ENCODE measurements at regions not wholly inside any gene's neighbourhood (a gene's known extent, or its start where the extent isn't known, plus 50 kb on each side); places are given as distances from the start of the nearest gene placed in this dataset.

DNA sequence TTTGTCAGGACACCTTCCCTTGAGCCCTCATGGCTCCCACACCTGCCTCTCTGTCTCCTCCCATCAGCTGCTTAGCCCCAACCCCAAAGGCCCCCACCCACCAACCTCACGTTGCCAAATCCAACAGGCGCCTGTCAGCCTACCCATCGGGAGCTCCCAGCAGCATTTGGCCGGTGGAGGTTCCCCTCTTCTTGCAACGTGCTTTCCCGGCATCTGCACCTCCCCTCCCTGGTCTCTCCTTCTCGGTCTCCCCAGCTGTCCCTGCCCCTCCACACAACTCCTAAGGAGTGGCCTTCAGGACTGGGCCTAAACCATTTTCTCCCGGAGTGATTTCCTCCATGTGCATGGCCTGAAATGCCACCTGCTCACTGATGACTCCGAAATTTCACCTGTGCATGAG lies 71.9 kb downstream of the KLHDC7A start:
- H3K4me3 ChIP-seq (ENCODE audit: low read depth, low read length) = no peak overlapping the region
- TF ChIP-seq, protein P1, sequence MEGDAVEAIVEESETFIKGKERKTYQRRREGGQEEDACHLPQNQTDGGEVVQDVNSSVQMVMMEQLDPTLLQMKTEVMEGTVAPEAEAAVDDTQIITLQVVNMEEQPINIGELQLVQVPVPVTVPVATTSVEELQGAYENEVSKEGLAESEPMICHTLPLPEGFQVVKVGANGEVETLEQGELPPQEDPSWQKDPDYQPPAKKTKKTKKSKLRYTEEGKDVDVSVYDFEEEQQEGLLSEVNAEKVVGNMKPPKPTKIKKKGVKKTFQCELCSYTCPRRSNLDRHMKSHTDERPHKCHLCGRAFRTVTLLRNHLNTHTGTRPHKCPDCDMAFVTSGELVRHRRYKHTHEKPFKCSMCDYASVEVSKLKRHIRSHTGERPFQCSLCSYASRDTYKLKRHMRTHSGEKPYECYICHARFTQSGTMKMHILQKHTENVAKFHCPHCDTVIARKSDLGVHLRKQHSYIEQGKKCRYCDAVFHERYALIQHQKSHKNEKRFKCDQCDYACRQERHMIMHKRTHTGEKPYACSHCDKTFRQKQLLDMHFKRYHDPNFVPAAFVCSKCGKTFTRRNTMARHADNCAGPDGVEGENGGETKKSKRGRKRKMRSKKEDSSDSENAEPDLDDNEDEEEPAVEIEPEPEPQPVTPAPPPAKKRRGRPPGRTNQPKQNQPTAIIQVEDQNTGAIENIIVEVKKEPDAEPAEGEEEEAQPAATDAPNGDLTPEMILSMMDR (IDR thresholded peaks at IDR 0.05; ENCODE audit: low read depth, low read length) = no peak

DNA sequence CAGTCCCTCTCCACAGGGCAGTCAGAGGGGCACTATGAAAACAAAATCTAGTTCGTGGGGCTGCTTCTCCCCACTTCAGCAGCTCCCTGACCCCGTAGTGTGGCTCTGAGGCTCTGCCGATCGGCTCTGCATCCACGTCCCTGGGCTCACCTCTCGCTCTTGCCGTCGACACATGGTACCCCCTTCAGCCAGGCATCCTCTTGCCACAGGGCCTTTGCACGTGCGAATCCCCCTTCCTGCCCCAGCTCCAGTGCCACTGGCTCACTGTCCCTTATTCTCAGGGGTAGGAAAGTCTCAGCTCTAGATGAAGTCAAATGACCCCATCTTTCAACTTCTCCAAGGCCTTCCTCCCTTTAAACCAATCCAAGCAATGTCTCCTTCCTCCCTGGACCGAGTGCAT lies 72.7 kb downstream of the KLHDC7A start:
- H3K4me3 ChIP-seq (ENCODE audit: low read depth, low read length) = no peak overlapping the region
- TF ChIP-seq, protein P1 (IDR thresholded peaks at IDR 0.05; ENCODE audit: low read depth, low read length) = no peak

DNA sequence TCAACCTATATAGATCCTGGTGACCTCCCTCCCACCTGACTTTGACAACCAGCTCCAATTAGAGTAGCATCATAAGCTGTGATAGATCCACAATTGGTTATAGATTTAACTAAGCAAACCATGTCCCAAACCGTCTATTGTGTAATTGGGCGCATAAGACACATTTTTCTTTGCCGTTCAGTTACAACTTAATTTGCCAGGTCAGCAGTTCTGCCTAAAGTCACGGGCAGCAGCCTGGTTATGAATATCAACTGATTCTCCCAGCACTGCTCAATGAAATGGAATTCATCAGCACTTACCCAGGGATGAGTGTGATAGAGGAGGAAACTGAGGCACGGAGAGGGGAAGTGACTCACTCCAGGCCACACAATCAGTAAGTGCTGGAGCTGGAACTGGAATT lies 73.4 kb downstream of the KLHDC7A start:
- no peak overlapping the region for H3K4me3 ChIP-seq (ENCODE audit: low read depth, low read length)
- TF ChIP-seq, protein P1 (IDR thresholded peaks at IDR 0.05; ENCODE audit: low read depth, low read length) = no peak

DNA sequence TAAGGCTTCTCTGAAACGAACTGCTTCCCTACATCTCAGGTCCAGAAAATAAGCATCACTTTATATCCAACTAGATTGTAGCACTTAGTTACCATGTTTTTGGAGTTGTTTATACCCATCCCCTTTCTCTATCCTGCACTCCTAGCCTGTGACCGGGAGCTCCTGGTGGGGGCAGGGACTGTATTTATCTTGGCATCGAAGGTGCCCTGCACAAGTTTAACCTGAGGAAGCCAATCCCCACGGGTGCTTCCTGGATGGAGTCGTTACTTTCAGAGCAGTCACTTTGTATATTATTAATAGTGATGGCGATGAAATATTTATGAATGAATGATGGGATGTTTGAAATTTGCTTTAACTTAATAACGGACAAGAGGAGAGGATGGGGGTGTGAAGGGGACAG lies 73.9 kb downstream of the KLHDC7A start:
- TF ChIP-seq, protein P1 (IDR thresholded peaks at IDR 0.05; ENCODE audit: low read depth, low read length) = no peak
- no peak overlapping the region for H3K4me3 ChIP-seq (ENCODE audit: low read depth, low read length)

DNA sequence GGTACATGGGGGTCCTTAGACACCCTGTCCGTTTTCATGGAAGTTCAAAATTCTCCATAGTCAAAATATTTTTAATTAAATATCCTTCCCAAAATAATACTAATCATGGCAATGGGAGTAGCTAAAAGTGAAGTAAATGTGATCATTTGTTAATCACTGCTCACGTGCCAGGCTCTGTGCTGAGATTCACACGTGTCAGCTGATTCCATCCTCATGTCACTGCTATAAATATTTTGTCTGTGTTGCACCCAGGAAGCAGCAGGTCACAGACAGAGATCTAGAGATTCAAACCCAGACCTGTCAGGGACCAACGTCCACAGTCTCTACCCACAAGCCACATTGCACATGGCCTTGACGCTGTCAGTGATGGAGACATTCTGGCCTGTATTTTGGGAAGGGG lies 74.3 kb downstream of the KLHDC7A start:
- H3K4me3 ChIP-seq (ENCODE audit: low read depth, low read length) = no peak overlapping the region
- TF ChIP-seq, protein P1 (IDR thresholded peaks at IDR 0.05; ENCODE audit: low read depth, low read length) = no peak

DNA sequence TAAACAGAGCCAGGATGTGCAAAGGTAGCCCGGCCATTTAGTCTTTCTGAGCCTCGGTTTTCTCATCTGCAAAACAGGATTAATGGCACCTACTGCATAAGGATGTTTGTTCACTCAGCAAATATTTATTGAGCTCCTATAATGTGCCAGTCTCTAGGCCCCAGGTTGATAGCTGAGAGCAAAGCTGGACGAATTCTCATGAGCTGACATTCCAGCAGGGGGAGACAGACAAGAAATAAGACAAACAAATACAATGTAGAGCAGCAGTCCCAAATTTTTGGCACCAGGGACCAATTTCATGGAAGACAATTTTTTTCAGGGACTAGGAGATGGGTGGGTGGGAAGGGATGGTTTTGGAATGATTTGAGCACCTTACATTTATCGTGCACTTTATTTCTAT lies 74.3 kb upstream of the PAX7 start:
- TF ChIP-seq, protein P1 (IDR thresholded peaks at IDR 0.05; ENCODE audit: low read depth, low read length) = peak; percentile 23; the same call in 1 of the 2 replicates
- no peak overlapping the region for H3K4me3 ChIP-seq (ENCODE audit: low read depth, low read length)

DNA sequence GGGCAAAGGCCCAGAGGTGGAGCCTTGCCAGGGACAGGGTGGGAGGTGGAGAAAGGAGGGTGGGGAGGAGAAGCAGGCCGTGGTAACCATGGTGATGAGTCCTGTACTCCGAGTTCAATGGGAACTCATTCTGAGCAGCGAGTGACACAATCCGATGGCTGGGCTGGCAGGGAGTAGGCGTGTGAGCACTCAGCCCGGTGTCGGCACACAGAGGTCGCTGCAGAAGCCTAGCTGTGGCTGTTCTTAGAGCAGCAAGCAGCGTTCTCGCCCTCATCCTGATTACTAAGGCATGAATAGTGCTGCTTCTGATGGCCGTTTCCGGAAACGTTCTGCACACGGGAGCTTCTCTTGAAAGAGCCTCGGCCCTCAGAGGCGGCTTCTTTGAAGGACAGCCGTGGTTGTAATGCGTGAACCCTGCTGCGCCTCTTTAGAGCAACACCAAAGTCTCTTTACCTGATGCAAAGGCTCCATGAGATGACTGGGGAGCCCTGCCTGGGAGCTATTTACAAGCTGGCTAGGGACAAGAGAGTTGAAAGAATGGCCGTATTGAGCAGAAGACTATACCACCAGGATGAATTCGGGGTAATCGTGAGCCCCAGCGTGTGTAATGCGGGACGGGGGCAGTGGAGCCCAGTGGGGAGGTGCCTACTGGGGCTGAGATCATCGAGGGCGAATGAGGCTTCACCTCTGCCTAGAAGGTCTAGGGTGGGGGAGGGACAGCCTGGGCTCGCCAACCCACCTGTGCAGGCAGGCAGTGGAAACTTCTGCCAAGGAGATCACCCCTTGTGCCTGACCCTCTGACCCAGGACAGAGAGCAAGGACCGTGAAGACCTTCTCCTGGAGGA lies 72.8 kb upstream of the PAX7 start:
- no peak overlapping the region for H3K4me3 ChIP-seq (ENCODE audit: low read depth, low read length)
- TF ChIP-seq, protein P1 (IDR thresholded peaks at IDR 0.05; ENCODE audit: low read depth, low read length) = no peak
